ENCODE measurements at regions not wholly inside any gene's neighbourhood (a gene's known extent, or its start where the extent isn't known, plus 50 kb on each side); places are given as distances from the start of the nearest gene placed in this dataset.

DNA sequence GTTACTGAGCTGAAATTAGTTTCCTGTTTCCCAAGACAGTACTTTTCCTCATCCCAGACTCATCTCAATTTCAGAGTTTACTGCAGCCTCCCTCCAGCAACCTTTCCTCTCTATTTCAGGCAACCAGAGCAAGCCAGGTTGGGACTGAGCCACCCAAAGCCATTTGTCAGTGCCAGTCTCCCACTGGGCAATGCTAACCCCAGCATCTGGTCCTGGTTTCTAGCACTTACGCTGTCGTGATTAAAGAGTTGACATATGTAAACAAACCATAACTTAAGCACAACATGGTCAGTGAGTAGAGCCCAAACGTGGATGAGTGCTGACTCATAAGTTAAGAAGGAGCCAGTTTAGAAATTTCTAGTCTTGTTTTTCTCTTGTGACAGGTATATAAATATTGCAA lies 119.6 kb upstream of the BLID start:
- TF ChIP-seq, protein P1, sequence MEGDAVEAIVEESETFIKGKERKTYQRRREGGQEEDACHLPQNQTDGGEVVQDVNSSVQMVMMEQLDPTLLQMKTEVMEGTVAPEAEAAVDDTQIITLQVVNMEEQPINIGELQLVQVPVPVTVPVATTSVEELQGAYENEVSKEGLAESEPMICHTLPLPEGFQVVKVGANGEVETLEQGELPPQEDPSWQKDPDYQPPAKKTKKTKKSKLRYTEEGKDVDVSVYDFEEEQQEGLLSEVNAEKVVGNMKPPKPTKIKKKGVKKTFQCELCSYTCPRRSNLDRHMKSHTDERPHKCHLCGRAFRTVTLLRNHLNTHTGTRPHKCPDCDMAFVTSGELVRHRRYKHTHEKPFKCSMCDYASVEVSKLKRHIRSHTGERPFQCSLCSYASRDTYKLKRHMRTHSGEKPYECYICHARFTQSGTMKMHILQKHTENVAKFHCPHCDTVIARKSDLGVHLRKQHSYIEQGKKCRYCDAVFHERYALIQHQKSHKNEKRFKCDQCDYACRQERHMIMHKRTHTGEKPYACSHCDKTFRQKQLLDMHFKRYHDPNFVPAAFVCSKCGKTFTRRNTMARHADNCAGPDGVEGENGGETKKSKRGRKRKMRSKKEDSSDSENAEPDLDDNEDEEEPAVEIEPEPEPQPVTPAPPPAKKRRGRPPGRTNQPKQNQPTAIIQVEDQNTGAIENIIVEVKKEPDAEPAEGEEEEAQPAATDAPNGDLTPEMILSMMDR (IDR thresholded peaks at IDR 0.05; ENCODE audit: borderline replicate concordance, extremely low read depth, low read length, poor library complexity, severe bottlenecking): no peak
- no peak for TF ChIP-seq EZH2 (IDR thresholded peaks at IDR 0.05; ENCODE audit: borderline replicate concordance, low read depth, low read length, severe bottlenecking)
